DOHH2 (cell line): ENCODE measurements at regions not wholly inside any gene's neighbourhood (a gene's known extent, or its start where the extent isn't known, plus 50 kb on each side); places are given as distances from the start of the nearest gene placed in this dataset.

ENCODE experiments used
- H3F3A ChIP-seq: fragments of 200-600 bp; sonication (generic), shearing (Covaris generic); 2 replicates; pipeline ENCODE4 v1.6.0; 2016; ENCODE audit warnings: antibody characterized with exemption, mild to moderate bottlenecking; ENCODE audit not compliant: control insufficient read depth, insufficient read depth
- H3K27ac ChIP-seq: fragments of 200-600 bp; sonication (generic); 2 replicates; pipeline ENCODE4 v1.5.1; 2014; ENCODE audit warnings: low read depth, mild to moderate bottlenecking, low read length, moderate library complexity
- H3K27me3 ChIP-seq: fragments of 200-600 bp; sonication (generic); 2 replicates; pipeline ENCODE4 v1.6.1; 2014; ENCODE audit warnings: mild to moderate bottlenecking, low read length, mixed read lengths; ENCODE audit not compliant: control insufficient read depth
- H3K36me3 ChIP-seq: fragments of 200-600 bp; sonication (generic); 2 replicates; pipeline ENCODE4 v1.6.1; 2014; ENCODE audit warnings: mild to moderate bottlenecking, low read length, moderate library complexity, mixed read lengths; ENCODE audit not compliant: control insufficient read depth
- H3K4me1 ChIP-seq: fragments of 200-600 bp; sonication (generic); 2 replicates; pipeline ENCODE4 v1.6.1; 2014; ENCODE audit warnings: mild to moderate bottlenecking, low read length, mixed read lengths; ENCODE audit not compliant: control insufficient read depth
- H3K4me2 ChIP-seq: fragments of 200-600 bp; sonication (generic); 2 replicates; pipeline ENCODE4 v1.6.0; 2014; ENCODE audit warnings: mild to moderate bottlenecking, low read length, moderate library complexity
- H3K4me3 ChIP-seq: fragments of 200-600 bp; sonication (generic); 2 replicates; pipeline ENCODE4 v1.5.1; 2014; ENCODE audit warnings: mild to moderate bottlenecking, low read length, mixed read lengths
- H3K79me2 ChIP-seq: fragments of 200-600 bp; sonication (generic); 2 replicates; pipeline ENCODE4 v1.6.1; 2014; ENCODE audit warnings: mild to moderate bottlenecking, low read length, mixed read lengths; ENCODE audit not compliant: control insufficient read depth
- H3K9me2 ChIP-seq: fragments of 200-600 bp; sonication (generic); replicated peaks from 2 replicates; pipeline ENCODE4 v1.6.1; 2014; ENCODE audit warnings: mild to moderate bottlenecking, low read length, mixed read lengths; ENCODE audit not compliant: control insufficient read depth
- H3K9me3 ChIP-seq: fragments of 200-600 bp; sonication (generic); 2 replicates; pipeline ENCODE4 v1.6.1; 2014; ENCODE audit warnings: antibody characterized with exemption, low read length, mixed read lengths; ENCODE audit not compliant: control insufficient read depth, insufficient read depth
- H4K20me1 ChIP-seq: fragments of 200-600 bp; sonication (generic); 2 replicates; pipeline ENCODE4 v1.6.0; 2014; ENCODE audit warnings: low read depth, mild to moderate bottlenecking, antibody characterized with exemption, low read length, moderate library complexity; ENCODE audit not compliant: control insufficient read depth, insufficient read depth
- EZH2phosphoT487 ChIP-seq: fragments of 200-600 bp; sonication (generic); IDR thresholded peaks from 2 replicates; pipeline ENCODE4 v1.6.1; 2017; ENCODE audit warnings: borderline replicate concordance, mild to moderate bottlenecking, antibody characterized with exemption, low read length, moderate library complexity, mixed read lengths
- TF ChIP-seq, protein P1 (sequence below): fragments of 200-600 bp; sonication (generic); IDR thresholded peaks from one replicate; pipeline ENCODE4 v1.5.1; 2014; ENCODE audit warnings: antibody characterized with exemption, mild to moderate bottlenecking, low read depth, low read length; ENCODE audit not compliant: poor library complexity, severe bottlenecking

DNA sequence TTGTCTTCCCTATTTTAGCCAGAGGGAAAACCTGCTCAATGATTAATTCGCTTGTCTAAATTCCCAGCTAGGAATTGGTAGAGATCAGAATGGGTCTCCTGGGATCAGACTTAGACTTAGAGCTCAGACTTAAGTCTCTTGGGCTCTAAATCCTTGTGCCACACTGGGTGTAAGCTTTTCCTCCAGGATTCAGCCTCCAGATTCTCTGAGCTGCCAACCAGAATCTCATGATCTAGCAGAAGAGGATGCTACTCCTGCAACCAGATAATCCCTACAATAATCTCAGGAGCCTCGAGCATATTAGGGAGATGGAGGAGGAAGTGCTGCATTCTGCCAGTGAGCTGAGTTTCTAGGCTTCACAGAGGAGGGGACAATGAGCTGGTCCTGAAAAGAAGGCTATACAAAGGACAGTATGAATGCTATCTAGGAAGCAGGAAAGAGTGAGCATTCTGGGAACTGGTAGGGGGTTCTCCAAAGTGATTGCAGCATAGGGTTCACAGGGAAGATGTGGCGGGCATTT is 211.6 kb upstream of the SESN3 start:
- Histone ChIP-seq H3K27me3 (no peaks in the 10 kb centered on the region), H3K9me2 (no peaks in the 10 kb centered on the region), H3F3A (no peaks in the 10 kb centered on the region), H3K9me3 (no peaks in the 10 kb centered on the region), H3K4me2 (no peak overlapping the region), H3K27ac (no peak overlapping the region), H3K4me3 (no peak overlapping the region), H3K4me1 (no peaks in the 10 kb centered on the region), H3K36me3 (no peaks in the 10 kb centered on the region), H4K20me1 (no peaks in the 10 kb centered on the region), H3K79me2 (no peaks in the 10 kb centered on the region)
- TF ChIP-seq, protein P1, sequence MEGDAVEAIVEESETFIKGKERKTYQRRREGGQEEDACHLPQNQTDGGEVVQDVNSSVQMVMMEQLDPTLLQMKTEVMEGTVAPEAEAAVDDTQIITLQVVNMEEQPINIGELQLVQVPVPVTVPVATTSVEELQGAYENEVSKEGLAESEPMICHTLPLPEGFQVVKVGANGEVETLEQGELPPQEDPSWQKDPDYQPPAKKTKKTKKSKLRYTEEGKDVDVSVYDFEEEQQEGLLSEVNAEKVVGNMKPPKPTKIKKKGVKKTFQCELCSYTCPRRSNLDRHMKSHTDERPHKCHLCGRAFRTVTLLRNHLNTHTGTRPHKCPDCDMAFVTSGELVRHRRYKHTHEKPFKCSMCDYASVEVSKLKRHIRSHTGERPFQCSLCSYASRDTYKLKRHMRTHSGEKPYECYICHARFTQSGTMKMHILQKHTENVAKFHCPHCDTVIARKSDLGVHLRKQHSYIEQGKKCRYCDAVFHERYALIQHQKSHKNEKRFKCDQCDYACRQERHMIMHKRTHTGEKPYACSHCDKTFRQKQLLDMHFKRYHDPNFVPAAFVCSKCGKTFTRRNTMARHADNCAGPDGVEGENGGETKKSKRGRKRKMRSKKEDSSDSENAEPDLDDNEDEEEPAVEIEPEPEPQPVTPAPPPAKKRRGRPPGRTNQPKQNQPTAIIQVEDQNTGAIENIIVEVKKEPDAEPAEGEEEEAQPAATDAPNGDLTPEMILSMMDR, result no peak
- TF ChIP-seq EZH2phosphoT487, result no peak

DNA sequence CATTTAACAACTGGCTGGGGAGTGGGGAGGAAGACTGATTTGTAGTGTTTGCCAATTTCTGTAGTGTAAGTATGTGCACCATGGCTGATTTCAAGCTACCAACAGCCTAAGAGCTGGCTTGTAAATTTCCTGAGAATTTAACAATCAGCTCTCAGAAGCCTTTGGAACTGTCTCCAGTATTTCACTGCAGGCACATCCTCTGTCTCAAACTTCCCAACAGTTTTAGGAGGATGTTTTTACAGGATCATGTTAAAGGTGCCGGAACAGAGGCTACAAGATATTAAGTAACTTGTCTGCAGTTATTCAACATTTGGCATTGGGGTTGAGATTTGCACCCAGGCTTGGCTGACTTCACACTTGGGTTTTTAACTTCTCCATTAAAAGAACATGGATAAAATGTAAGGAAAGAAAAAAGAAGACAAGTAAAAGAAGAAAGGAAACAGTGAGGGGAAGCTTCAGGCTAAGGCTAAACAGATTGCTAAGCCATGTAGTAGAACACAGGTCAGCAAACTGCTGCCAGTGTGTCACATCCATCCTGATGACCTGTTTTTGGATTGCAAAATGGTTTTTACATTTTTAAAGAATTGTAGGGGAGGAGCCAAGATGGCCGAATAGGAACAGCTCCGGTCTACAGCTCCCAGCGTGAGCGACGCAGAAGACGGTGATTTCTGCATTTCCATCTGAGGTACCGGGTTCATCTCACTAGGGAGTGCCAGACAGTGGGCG is 204.8 kb upstream of the SESN3 start:
- H3K4me1 ChIP-seq, result no peaks in the 10 kb centered on the region
- H3K9me2 ChIP-seq, result no peaks in the 10 kb centered on the region
- no peak overlapping the region for H3K4me3 ChIP-seq
- H3K36me3 ChIP-seq, result no peaks in the 10 kb centered on the region
- no peaks in the 10 kb centered on the region for H3K9me3 ChIP-seq
- H3F3A ChIP-seq, result no peaks in the 10 kb centered on the region
- TF ChIP-seq, protein P1, result no peak
- TF ChIP-seq EZH2phosphoT487, result no peak
- no peak overlapping the region for H3K27ac ChIP-seq
- no peak overlapping the region for H3K4me2 ChIP-seq
- no peaks in the 10 kb centered on the region for H3K27me3 ChIP-seq
- no peaks in the 10 kb centered on the region for H3K79me2 ChIP-seq
- H4K20me1 ChIP-seq, result no peaks in the 10 kb centered on the region

DNA sequence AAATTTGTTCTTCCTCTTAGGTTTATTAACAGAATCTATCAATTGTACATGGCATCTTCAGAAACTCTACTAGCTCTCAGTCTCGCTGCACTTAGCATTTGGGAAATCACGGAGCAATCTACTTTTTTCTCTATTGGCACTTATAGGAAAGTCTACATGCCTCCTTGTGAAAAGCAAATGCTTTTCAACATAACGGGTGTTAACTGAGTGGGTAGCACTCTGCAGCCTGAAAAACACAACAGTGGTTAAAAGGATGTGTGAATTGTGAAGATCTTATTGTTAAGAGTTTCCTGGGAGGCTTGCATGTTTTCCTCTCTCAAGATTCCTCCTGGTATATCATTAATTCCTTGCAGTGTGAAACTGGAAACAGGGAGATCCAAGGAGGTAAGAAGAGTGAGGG is 204.2 kb upstream of the SESN3 start:
- Histone ChIP-seq H3K79me2 (no peaks in the 10 kb centered on the region), H3K27ac (no peak overlapping the region), H3K9me3 (no peaks in the 10 kb centered on the region), H3K9me2 (no peaks in the 10 kb centered on the region), H3F3A (no peaks in the 10 kb centered on the region), H4K20me1 (no peaks in the 10 kb centered on the region), H3K36me3 (no peaks in the 10 kb centered on the region), H3K27me3 (no peaks in the 10 kb centered on the region), H3K4me1 (no peaks in the 10 kb centered on the region), H3K4me3 (no peak overlapping the region), H3K4me2 (no peak overlapping the region)
- no peak for TF ChIP-seq EZH2phosphoT487
- TF ChIP-seq, protein P1, result no peak
